ENCODE measurements at regions not wholly inside any gene's neighbourhood (a gene's known extent, or its start where the extent isn't known, plus 50 kb on each side); places are given as distances from the start of the nearest gene placed in this dataset.
"Not testable (repeated sequence)": the region's sequence is repeated elsewhere in the genome, so short reads cannot be mapped to it uniquely, and the experiment has no call there.

DNA sequence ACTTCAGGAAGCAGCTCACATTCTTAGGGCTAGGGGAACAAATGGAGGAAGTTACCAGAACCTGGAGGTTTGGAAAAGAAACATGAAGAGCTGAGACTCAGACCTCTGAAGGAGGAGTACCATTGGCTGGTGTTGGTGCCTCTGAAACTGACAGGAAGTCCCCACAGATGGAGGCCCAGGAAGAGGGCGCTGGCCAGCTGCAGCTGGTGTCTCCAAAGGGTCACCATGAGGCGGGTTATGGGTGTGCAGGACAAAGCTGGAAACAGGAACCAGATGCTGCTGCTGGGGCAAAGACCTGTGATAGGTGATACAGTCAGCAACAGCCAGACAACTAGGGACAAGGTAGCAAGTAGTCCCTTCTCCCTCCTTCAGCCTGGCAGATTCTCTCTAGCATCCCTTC lies 136.5 kb upstream of the SERPINE2 start:
- TF ChIP-seq, protein P1, sequence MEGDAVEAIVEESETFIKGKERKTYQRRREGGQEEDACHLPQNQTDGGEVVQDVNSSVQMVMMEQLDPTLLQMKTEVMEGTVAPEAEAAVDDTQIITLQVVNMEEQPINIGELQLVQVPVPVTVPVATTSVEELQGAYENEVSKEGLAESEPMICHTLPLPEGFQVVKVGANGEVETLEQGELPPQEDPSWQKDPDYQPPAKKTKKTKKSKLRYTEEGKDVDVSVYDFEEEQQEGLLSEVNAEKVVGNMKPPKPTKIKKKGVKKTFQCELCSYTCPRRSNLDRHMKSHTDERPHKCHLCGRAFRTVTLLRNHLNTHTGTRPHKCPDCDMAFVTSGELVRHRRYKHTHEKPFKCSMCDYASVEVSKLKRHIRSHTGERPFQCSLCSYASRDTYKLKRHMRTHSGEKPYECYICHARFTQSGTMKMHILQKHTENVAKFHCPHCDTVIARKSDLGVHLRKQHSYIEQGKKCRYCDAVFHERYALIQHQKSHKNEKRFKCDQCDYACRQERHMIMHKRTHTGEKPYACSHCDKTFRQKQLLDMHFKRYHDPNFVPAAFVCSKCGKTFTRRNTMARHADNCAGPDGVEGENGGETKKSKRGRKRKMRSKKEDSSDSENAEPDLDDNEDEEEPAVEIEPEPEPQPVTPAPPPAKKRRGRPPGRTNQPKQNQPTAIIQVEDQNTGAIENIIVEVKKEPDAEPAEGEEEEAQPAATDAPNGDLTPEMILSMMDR (IDR thresholded peaks at IDR 0.05; ENCODE audit: insufficient read depth, low read length): no peak
- no peak overlapping the region for H3K4me3 ChIP-seq (ENCODE audit: low read depth, low read length)
- no peak for DNase-seq (ENCODE audit: low read depth)

DNA sequence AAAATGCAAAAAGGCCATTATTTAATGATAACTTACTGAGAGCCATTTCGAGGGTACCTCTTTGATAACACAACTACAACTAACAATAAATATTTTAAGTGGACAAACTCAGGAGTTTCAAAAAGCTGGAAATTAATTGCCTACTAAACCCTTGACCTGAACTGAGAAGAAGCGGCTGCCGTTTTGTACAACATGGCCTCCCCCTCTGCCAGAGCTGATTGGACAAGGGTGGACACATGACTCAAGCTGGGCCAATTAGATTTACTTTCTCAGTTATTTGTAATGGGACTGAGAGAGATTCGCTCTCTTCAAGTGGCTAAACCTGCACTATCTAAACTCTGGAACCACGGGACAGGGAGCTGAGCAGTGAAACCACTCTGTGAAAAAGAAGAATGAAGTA lies 135.9 kb upstream of the SERPINE2 start:
- H3K4me3 ChIP-seq (ENCODE audit: low read depth, low read length): no peak overlapping the region
- TF ChIP-seq, protein P1 (IDR thresholded peaks at IDR 0.05; ENCODE audit: insufficient read depth, low read length): no peak
- DNase-seq (ENCODE audit: low read depth): no peak

DNA sequence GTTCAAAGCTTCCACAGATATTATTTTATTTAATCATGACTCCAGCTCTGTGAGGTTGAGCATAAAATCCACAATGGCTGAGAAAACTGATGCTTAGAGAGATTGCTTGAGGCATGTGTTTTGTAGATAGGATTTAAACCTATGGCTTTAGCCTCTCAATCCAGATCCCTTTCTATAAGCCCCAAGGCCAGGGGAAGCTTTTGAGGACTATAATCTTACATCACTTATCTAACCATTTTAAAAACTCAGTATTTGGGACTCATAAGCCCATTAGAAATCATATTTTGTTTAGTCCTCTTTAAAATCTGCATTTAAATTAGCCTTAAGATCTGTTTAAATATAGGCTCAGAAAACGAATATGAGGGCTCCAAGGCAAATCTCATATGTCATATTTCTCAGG lies 135.4 kb upstream of the SERPINE2 start:
- TF ChIP-seq, protein P1 (IDR thresholded peaks at IDR 0.05; ENCODE audit: insufficient read depth, low read length): no peak
- no peak for DNase-seq (ENCODE audit: low read depth)
- no peak overlapping the region for H3K4me3 ChIP-seq (ENCODE audit: low read depth, low read length)

DNA sequence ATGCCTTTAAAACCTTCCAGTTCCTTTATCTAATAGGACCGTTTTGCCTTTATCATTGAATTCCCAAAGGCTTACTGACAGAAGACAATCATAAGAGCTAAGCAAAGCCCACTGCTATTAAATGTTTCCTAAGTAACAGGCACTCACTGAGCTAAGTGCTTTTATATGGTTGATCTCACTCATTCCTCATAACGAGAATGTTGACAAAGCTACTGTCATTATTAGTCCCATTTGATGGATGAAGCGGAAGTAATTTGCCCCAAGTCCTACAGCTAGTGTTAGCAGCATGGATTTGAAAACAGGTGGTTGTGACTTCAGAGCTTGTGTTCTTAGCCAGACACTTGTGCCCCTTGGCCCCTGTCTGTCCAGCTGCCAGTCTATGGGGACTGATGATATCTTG lies 134.8 kb upstream of the SERPINE2 start:
- H3K4me3 ChIP-seq (ENCODE audit: low read depth, low read length): no peak overlapping the region
- TF ChIP-seq, protein P1 (IDR thresholded peaks at IDR 0.05; ENCODE audit: insufficient read depth, low read length): no peak
- no peak for DNase-seq (ENCODE audit: low read depth)

DNA sequence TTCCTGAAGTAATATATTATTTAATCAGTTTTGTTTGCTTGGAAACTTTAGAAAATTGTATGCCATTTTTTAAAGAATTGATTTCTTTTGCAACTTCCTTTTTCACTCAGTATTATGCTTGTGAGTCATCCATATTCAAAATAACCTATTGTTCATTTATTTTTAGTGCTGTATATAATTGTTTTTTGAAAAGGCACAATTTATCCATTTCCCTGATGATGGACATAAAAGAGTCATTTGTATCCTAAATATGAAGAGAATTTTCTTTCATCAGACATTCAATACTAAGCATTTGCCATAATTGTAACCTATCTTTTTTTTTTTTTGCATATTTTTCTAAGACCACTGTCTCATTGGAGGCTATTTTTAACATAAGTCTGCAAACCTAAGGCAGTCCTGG lies 134.1 kb upstream of the SERPINE2 start:
- H3K4me3 ChIP-seq (ENCODE audit: low read depth, low read length): no peak overlapping the region
- TF ChIP-seq, protein P1 (IDR thresholded peaks at IDR 0.05; ENCODE audit: insufficient read depth, low read length): no peak
- peak; percentile 42 for DNase-seq (ENCODE audit: low read depth)

DNA sequence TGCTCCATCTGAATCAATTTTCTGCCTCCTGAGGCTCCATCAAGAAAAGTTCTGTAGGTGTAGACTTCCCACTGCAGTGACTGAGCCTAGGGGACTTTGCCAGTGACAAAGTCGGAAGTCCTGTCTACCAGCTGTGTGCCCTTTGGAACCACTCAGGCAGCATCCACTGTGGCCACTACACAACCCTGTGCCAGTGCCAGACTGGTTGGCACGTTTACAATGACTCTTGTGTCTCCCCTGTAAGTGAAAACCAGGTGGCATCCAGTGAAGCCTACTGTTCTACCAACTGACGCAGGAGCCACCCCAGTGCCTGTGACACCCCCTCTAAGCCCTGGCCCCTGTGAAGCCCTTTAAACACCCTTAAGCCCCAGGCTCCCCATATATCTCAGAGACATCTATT lies 132.1 kb upstream of the SERPINE2 start:
- no peak for DNase-seq (ENCODE audit: low read depth)
- TF ChIP-seq, protein P1 (IDR thresholded peaks at IDR 0.05; ENCODE audit: insufficient read depth, low read length): no peak
- no peak overlapping the region for H3K4me3 ChIP-seq (ENCODE audit: low read depth, low read length)

DNA sequence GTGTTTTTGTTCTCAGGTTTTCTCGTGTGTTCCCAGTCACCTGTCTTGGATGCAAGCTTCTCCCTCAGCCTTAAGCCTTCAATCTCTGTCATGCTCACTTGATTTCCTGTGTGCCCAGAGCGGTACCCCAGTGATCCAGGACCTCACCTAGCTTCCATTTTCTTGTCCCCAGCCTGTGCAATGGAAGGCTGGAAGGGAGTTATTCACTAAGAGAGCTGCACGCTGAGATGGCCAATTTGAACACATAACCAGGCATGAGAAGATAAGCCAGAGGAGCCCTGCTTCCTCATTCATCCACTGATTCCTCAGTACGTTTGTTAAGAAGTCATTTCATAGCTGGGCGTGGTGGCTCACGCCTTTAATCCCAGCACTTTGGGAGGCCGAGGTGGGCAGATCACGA lies 130.8 kb upstream of the SERPINE2 start:
- no peak overlapping the region for H3K4me3 ChIP-seq (ENCODE audit: low read depth, low read length)
- DNase-seq (ENCODE audit: low read depth): no peak
- TF ChIP-seq, protein P1 (IDR thresholded peaks at IDR 0.05; ENCODE audit: insufficient read depth, low read length): no peak

DNA sequence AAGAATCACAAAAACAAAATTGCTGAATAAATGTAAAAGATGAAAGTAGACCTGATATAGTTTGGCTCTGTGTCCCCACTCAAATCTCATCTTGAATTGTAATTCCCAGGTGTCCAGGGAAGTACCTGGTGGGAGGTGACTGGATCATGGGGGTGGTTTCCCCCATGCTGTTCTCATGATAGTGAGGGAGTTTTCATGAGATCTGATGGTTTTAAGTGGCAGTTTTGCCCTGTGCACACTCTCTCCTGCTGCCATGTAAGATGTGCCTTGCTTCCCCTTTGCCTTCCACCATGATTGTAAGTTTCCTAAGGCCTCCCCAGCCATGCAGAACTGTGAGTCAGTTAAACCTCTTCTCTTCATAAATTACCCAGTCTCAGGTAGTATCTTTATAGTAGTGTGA lies 128.7 kb upstream of the SERPINE2 start:
- DNase-seq (ENCODE audit: low read depth); H3K4me3 ChIP-seq (ENCODE audit: low read depth, low read length): not testable (repeated sequence)
